ENCODE measurements at regions not wholly inside any gene's neighbourhood (a gene's known extent, or its start where the extent isn't known, plus 50 kb on each side); places are given as distances from the start of the nearest gene placed in this dataset.
"Not testable (repeated sequence)": the region's sequence is repeated elsewhere in the genome, so short reads cannot be mapped to it uniquely, and the experiment has no call there.

DNA sequence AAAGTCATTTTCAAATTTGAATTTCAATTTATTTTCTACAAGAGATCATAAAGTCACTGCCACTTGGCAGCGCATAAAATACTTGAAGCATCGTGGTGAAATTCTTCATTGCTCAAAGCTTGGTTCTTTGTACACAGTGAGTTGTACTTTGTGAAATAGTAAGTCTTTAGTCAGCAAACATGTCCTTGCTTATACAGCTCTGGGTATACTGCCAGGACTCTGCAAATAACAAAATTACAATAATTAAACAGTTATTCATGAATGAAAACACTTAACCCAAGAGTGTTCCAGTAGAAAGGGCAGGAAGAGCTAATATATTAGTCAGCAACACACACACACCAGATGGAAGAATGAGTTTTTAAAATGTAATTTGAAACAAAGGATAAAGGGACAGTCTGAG, 1300.9 kb upstream of the DIAPH2 start:
- Histone ChIP-seq H3K9ac (ENCODE audit: low read depth, low read length) (no peak overlapping the region), H3K36me3 (ENCODE audit: insufficient read depth, low read depth, low read length) (no peaks in the 10 kb centered on the region), H3K4me3 (ENCODE audit: low read length) (no peak overlapping the region), H3K27me3 (ENCODE audit: insufficient read depth, low read length) (no peaks in the 10 kb centered on the region), H3K27ac (ENCODE audit: low read length) (no peak overlapping the region), H3K9me3 (ENCODE audit: insufficient read depth, low read depth, low read length) (no peaks in the 10 kb centered on the region), H3K4me1 (ENCODE audit: insufficient read depth, low read length) (no peaks in the 10 kb centered on the region)

- Histone ChIP-seq H3K4me3 (ENCODE audit: low read length) (no peak overlapping the region), H3K36me3 (ENCODE audit: insufficient read depth, low read depth, low read length) (no peaks in the 10 kb centered on the region), H3K9me3 (ENCODE audit: insufficient read depth, low read depth, low read length) (no peaks in the 10 kb centered on the region; the same call in 1 of the 2 replicates), H3K9ac (ENCODE audit: low read depth, low read length) (no peak overlapping the region), H3K27me3 (ENCODE audit: insufficient read depth, low read length) (no peaks in the 10 kb centered on the region), H3K27ac (ENCODE audit: low read length) (no peak overlapping the region), H3K4me1 (ENCODE audit: insufficient read depth, low read length) (no peaks in the 10 kb centered on the region)
These were observed 1257.3 kb upstream of the DIAPH2 start for GRCh38 chrX:95427389-95427788.

- Histone ChIP-seq H3K36me3 (ENCODE audit: insufficient read depth, low read depth, low read length) (no peaks in the 10 kb centered on the region), H3K9me3 (ENCODE audit: insufficient read depth, low read depth, low read length) (no peaks in the 10 kb centered on the region; the same call in 1 of the 2 replicates), H3K4me1 (ENCODE audit: insufficient read depth, low read length) (no peaks in the 10 kb centered on the region), H3K27me3 (ENCODE audit: insufficient read depth, low read length) (no peaks in the 10 kb centered on the region), H3K27ac (ENCODE audit: low read length) (no peak overlapping the region), H3K4me3 (ENCODE audit: low read length) (no peak overlapping the region), H3K9ac (ENCODE audit: low read depth, low read length) (no peak overlapping the region)
These were observed 1249.4 kb upstream of the DIAPH2 start for GRCh38 chrX:95435198-95435597.

DNA sequence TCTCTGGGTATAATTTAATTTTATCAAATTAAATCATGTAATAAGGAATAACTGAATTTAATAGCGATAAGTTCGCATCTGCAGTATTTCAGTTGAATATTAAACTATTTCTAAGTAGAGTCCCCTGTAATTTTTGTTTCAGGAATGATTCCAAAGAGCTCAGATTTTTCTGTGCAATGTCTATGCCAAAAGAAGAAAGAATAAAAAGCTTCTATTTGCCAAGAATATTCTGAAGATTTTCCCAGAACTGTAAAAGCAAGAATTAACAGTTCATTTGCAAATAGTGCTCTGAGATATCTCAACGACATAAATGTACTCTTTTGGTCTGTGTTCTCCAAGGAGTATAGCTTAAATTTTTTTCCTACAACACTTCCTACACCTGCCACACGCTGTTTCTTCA, 1242.8 kb upstream of the DIAPH2 start:
- no peaks in the 10 kb centered on the region for H3K4me1 ChIP-seq (ENCODE audit: insufficient read depth, low read length)
- H3K4me3 ChIP-seq (ENCODE audit: low read length): no peak overlapping the region
- H3K27ac ChIP-seq (ENCODE audit: low read length): no peak overlapping the region
- no peaks in the 10 kb centered on the region for H3K27me3 ChIP-seq (ENCODE audit: insufficient read depth, low read length)
- H3K9me3 ChIP-seq (ENCODE audit: insufficient read depth, low read depth, low read length): no peaks in the 10 kb centered on the region
- no peak overlapping the region for H3K9ac ChIP-seq (ENCODE audit: low read depth, low read length)
- H3K36me3 ChIP-seq (ENCODE audit: insufficient read depth, low read depth, low read length): no peaks in the 10 kb centered on the region

GRCh38 chrX:95484781-95485180, 1199.9 kb upstream of the DIAPH2 start:
- H3K9ac ChIP-seq (ENCODE audit: low read depth, low read length): no peak overlapping the region
- H3K36me3 ChIP-seq (ENCODE audit: insufficient read depth, low read depth, low read length): no peaks in the 10 kb centered on the region
- no peak overlapping the region for H3K27ac ChIP-seq (ENCODE audit: low read length)
- H3K9me3 ChIP-seq (ENCODE audit: insufficient read depth, low read depth, low read length): no peaks in the 10 kb centered on the region
- H3K4me1 ChIP-seq (ENCODE audit: insufficient read depth, low read length): no peaks in the 10 kb centered on the region
- H3K27me3 ChIP-seq (ENCODE audit: insufficient read depth, low read length): no peaks in the 10 kb centered on the region
- no peak overlapping the region for H3K4me3 ChIP-seq (ENCODE audit: low read length)

DNA sequence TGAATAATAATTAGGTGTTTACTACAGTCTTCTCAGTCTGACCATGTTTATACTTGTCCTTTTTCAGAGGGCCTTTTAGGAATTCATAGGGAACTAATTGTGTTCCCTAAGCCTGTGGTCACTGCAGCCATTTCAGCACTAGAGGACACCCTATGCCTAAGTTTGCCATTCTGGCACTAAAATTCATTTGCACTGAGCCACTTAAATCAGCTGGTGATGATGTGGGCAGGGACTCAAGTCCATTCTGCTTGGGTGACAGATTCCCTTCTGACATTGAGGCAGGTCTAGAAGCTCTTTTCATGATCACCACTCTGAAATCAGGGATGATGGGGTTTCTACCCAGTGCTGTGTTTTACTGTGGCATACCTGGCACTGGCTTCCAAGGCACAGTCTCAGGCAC, 1178.9 kb upstream of the DIAPH2 start:
- Histone ChIP-seq H3K27me3 (ENCODE audit: insufficient read depth, low read length) (no peaks in the 10 kb centered on the region), H3K27ac (ENCODE audit: low read length) (no peak overlapping the region), H3K36me3 (ENCODE audit: insufficient read depth, low read depth, low read length) (no peaks in the 10 kb centered on the region), H3K4me3 (ENCODE audit: low read length) (no peak overlapping the region), H3K4me1 (ENCODE audit: insufficient read depth, low read length) (no peaks in the 10 kb centered on the region), H3K9me3 (ENCODE audit: insufficient read depth, low read depth, low read length) (no peaks in the 10 kb centered on the region), H3K9ac (ENCODE audit: low read depth, low read length) (no peak overlapping the region)

- Histone ChIP-seq H3K9me3 (ENCODE audit: insufficient read depth, low read depth, low read length) (no peaks in the 10 kb centered on the region), H3K4me1 (ENCODE audit: insufficient read depth, low read length) (no peaks in the 10 kb centered on the region), H3K4me3 (ENCODE audit: low read length) (no peak overlapping the region), H3K27me3 (ENCODE audit: insufficient read depth, low read length) (no peaks in the 10 kb centered on the region), H3K36me3 (ENCODE audit: insufficient read depth, low read depth, low read length) (no peaks in the 10 kb centered on the region), H3K27ac (ENCODE audit: low read length) (no peak overlapping the region), H3K9ac (ENCODE audit: low read depth, low read length) (no peak overlapping the region)
These were observed 1175.2 kb upstream of the DIAPH2 start for GRCh38 chrX:95509474-95509873.

DNA sequence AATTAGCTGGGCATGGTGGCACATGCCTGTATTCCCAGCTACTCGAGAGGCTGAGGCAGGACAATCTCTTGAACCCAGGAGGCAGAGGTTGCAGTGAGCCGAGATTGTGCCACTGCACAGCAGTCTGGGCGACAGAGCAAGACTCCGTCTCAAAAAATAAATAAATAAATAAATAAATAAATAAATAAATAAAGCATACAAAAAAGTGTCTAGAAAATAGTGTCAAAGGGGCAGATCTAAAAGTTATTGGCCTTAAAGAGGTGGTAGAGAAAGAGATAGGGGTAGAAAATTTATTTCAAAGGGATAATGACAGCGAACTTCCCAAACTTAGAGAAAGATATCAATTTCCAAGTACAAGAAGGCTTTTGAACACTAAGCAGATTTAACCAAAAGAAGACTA, 1160.6 kb upstream of the DIAPH2 start:
- not testable (repeated sequence) for H3K9ac ChIP-seq (ENCODE audit: low read depth, low read length); H3K36me3 ChIP-seq (ENCODE audit: insufficient read depth, low read depth, low read length); H3K4me3 ChIP-seq (ENCODE audit: low read length); H3K27ac ChIP-seq (ENCODE audit: low read length); H3K9me3 ChIP-seq (ENCODE audit: insufficient read depth, low read depth, low read length); H3K4me1 ChIP-seq (ENCODE audit: insufficient read depth, low read length); H3K27me3 ChIP-seq (ENCODE audit: insufficient read depth, low read length)

DNA sequence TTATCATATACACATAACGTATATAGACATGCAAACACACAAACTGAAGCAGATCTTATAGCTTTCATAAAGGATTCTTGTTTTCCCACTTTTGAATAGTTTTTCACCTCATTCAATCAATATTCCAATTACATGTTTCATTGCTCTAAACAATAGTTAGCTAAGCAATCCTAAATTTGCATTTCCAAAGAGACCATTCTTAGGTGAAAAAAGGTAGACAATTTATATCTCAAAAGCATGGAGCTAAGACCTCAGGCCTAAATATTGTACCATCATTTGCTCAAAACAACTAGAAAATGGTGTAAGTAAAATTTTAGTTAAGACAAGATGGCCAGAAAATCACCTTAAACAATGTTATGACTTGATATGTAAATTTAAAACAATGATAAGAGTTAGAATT, 1148.5 kb upstream of the DIAPH2 start:
- Histone ChIP-seq H3K9me3 (ENCODE audit: insufficient read depth, low read depth, low read length) (no peaks in the 10 kb centered on the region), H3K4me1 (ENCODE audit: insufficient read depth, low read length) (no peaks in the 10 kb centered on the region; the same call in 1 of the 2 replicates), H3K4me3 (ENCODE audit: low read length) (no peak overlapping the region), H3K9ac (ENCODE audit: low read depth, low read length) (no peak overlapping the region), H3K27ac (ENCODE audit: low read length) (no peak overlapping the region), H3K27me3 (ENCODE audit: insufficient read depth, low read length) (no peaks in the 10 kb centered on the region), H3K36me3 (ENCODE audit: insufficient read depth, low read depth, low read length) (no peaks in the 10 kb centered on the region)

DNA sequence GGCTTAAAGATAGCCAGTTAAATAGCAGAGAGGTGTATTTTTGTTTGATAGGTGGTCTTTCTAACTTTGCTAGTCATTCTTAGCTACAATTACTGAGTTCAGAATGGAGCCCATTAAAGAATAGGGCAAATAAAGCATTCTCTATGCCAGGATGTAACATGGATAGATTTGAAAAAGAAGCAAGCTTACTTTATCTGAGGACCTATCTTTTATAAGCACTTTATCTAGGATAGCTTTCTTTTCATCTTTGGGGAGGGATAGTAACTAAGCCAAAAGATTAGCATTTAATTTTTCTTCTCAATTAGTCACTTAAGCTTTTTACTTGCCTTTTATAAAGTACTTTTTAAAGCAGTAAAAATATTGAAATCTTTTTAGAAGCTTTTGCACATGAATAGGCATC, 1148.0 kb upstream of the DIAPH2 start:
- no peaks in the 10 kb centered on the region for H3K36me3 ChIP-seq (ENCODE audit: insufficient read depth, low read depth, low read length)
- H3K4me1 ChIP-seq (ENCODE audit: insufficient read depth, low read length): no peaks in the 10 kb centered on the region; the same call in 1 of the 2 replicates
- no peaks in the 10 kb centered on the region for H3K27me3 ChIP-seq (ENCODE audit: insufficient read depth, low read length)
- no peaks in the 10 kb centered on the region for H3K9me3 ChIP-seq (ENCODE audit: insufficient read depth, low read depth, low read length)
- no peak overlapping the region for H3K9ac ChIP-seq (ENCODE audit: low read depth, low read length)
- no peak overlapping the region for H3K4me3 ChIP-seq (ENCODE audit: low read length)
- no peak overlapping the region for H3K27ac ChIP-seq (ENCODE audit: low read length)

- H3K36me3 ChIP-seq (ENCODE audit: insufficient read depth, low read depth, low read length): no peaks in the 10 kb centered on the region
- H3K27ac ChIP-seq (ENCODE audit: low read length): no peak overlapping the region
- no peak overlapping the region for H3K9ac ChIP-seq (ENCODE audit: low read depth, low read length)
- no peaks in the 10 kb centered on the region; the same call in 1 of the 2 replicates for H3K4me1 ChIP-seq (ENCODE audit: insufficient read depth, low read length)
- H3K9me3 ChIP-seq (ENCODE audit: insufficient read depth, low read depth, low read length): no peaks in the 10 kb centered on the region
- H3K4me3 ChIP-seq (ENCODE audit: low read length): no peak overlapping the region
- H3K27me3 ChIP-seq (ENCODE audit: insufficient read depth, low read length): no peaks in the 10 kb centered on the region
These were observed 1145.6 kb upstream of the DIAPH2 start for GRCh38 chrX:95539041-95539440.

GRCh38 chrX:95549552-95549951, 1135.1 kb upstream of the DIAPH2 start:
- H3K4me3 ChIP-seq (ENCODE audit: low read length); H3K9me3 ChIP-seq (ENCODE audit: insufficient read depth, low read depth, low read length); H3K27ac ChIP-seq (ENCODE audit: low read length); H3K4me1 ChIP-seq (ENCODE audit: insufficient read depth, low read length); H3K27me3 ChIP-seq (ENCODE audit: insufficient read depth, low read length); H3K9ac ChIP-seq (ENCODE audit: low read depth, low read length); H3K36me3 ChIP-seq (ENCODE audit: insufficient read depth, low read depth, low read length): not testable (repeated sequence)

- no peak overlapping the region for H3K27ac ChIP-seq (ENCODE audit: low read length)
- H3K36me3 ChIP-seq (ENCODE audit: insufficient read depth, low read depth, low read length): no peaks in the 10 kb centered on the region
- H3K9me3 ChIP-seq (ENCODE audit: insufficient read depth, low read depth, low read length): no peaks in the 10 kb centered on the region
- no peaks in the 10 kb centered on the region for H3K4me1 ChIP-seq (ENCODE audit: insufficient read depth, low read length)
- no peak overlapping the region for H3K4me3 ChIP-seq (ENCODE audit: low read length)
- no peak overlapping the region for H3K9ac ChIP-seq (ENCODE audit: low read depth, low read length)
- H3K27me3 ChIP-seq (ENCODE audit: insufficient read depth, low read length): no peaks in the 10 kb centered on the region
These were observed 1099.3 kb upstream of the DIAPH2 start for GRCh38 chrX:95585321-95585720.
